Endometrial microvascular endothelial cells (primary cell): ENCODE measurements at regions not wholly inside any gene's neighbourhood (a gene's known extent, or its start where the extent isn't known, plus 50 kb on each side); places are given as distances from the start of the nearest gene placed in this dataset.
"Not testable (repeated sequence)": the region's sequence is repeated elsewhere in the genome, so short reads cannot be mapped to it uniquely, and the experiment has no call there.

Experiments
- in situ Hi-C: cut with HindIII; loops from 2 replicates; pipeline ENCODE4 v1.10.0; 2017; ENCODE audit warnings: low sequenced_read_pairs, low pct_unique_long_range_greater_than_20kb; ENCODE audit errors: inconsistent ontology term

DNA sequence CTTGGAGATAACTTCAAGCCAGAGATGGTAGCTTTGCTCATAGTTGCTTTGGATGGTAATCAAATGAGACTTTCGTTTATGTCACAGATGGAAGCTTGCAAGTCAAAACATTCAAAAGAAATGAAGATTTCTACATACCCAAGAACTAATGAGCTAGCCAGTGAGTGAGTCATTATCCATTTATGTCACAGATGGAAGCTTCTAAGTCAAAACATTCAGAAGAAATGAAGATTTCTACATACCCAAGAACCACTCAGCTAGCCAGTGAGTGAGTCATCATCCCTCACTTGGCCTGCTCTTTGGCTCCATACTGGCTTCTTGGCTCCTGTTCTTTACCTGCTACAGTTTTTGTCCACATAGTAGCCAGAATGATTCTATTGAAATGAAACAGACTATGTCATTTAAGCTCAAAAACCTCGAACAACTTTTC, 559.8 kb upstream of the CBLB start:
- in situ Hi-C loops: no loop called here

DNA sequence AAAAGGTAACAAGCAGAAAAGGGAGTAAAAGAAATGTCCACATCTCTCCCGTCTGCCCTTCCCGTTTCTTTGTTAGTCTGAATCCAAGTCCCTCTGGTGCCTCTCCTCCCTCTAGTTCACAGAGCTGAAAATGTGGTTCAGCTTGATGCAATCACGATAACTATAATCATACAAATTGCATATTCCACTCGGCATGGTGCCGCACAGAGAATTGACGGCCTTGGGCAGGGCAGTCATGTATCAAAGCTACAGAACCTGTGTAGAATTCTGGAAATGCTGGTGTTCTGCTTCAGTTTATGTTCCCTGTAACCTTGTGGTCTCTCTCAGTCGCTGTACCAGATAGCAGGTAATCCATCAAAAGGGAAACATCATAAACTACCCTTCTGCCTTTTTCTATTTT, 562.9 kb upstream of the CBLB start:
- in situ Hi-C loops: no loop called here

DNA sequence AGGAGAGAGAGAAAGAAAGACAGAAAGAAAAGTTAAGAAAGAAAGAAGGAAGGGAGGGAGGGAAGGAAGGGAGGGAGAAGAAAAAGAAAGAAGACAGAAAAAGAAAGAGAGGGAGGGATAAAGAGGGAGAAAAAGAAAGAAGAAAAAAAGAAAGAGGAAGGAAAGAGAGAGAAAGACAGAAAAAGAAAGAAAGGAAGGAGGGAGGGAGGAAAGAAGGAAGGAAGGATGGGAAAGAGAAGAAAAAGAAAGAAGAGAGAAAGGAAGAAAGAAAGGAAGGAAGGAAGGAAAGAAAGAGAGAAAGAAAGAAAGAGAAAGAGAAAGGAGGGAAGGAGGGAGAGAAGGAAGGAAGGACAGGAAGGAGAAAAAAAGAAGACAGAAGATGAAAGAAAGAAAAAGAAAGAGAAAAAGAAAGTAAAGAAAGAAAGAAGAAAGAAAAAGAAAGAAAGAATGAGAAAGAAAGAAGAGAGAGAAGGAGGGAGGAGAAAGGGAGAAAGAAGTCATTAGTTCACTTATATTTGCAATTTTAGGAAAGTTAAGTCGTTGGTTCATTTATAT, 567.2 kb upstream of the CBLB start:
- in situ Hi-C loops: no loop called here

DNA sequence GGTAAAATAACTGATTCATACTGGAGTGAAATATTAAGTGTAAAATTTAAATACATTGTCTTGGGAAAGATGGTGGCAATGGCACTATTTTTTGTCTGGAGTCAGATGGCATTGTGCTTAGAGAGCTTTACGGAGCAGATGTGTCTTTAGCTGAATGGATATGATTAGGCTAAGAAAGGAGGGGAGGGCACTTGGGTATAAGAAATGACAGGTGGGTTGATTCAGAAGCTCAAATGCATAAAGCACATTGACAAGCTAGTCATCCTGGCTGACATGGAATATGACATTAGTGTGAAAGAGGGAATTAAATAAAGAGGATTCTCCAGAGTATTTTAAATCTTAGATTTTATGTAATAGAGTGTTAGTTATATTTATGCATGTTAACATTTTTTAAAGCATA, 570.1 kb upstream of the CBLB start:
- in situ Hi-C loops: no loop called here

DNA sequence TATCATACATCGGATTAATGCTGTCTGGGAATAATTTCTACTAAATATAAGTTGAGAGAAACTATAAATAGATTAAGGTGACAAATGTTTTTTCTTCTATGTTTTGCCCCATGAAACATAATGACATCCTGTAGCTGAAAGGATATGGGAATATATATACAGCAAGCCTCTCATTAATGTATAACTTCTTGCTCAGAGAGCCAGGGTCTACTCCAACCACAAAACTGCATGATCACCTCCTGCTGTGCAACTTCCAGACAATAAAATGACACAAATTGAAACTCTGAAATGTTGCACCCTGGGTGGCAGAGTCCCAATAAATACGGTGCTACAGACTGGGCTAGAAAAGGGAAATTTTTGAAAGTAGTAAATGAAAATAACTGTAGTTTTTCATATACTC, 571.9 kb upstream of the CBLB start:
- in situ Hi-C loops: no loop called here

DNA sequence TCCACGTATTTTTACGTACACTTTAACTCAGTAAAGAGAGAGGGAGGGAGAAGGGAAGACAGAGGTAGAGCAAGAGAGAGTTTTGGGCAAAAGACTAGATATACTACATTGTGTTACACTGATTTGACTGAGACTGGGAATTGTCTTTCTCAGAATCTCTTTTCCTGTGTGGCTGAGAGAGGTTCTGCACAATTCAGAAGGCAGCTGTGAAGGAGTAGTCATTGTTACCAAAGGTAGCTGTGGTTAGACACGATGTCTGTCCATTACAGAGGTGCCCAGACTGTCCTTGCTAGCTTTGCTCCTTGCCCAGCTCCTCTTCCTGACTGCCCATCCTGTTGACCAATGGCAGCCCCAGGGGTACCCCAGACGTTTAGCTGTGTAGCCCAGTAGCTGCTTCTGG, 577.5 kb upstream of the CBLB start:
- in situ Hi-C loops: no loop called here

DNA sequence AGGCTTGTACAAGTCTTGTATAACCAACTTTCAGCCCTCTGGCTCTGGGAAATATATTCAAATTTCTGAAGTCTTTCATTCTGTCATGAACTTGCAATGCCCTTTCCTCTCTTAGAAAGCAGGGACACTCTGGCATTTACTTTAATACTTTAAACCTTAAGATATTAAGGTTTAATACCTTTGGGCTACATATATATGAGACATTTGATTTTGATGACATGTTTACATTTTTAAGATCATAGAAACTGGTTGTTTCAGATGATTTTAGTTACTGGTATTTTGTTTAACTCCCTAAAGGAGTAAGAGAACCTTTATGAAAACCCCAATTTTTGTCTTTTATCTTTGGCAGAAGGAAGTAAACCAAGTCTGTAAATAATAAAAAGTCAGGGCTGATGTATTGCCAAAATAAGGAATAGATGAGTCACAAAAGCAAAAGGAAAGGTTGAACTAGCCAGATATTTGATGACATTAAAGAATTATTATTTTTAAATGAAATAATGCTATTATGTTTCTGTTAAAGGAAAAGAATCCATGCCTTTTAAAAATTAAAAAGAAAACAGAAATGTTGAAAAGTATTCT, 579.0 kb upstream of the CBLB start:
- in situ Hi-C loops: no loop called here

DNA sequence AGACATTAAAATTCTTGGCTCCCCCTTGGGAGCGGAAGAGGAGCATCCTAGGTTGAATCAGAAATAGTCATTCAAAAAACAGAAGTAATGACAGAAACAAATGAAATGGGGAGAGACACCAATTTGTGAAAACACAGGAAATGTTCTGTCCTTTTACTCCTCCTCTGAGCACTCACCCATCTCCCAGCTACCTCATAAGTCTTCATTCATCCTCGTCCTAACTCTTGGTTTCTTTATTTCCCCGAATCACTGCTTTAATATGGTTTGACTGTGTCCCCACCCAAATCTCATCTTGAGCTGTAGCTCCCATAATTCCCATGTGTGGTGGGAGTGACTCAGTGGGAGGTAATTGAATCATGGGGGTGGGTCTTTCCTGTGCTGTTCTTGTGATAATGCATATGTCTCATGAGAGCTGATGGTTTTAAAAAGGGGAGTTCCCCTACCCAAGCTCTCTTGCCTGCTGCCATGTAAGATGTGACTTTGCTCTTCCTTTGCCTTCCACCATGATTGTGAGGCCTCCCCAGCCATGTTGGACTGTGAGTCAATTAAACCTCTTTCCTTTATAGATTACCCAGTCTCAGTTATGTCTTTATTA, 579.7 kb upstream of the CBLB start:
- in situ Hi-C loops: not testable (repeated sequence)

DNA sequence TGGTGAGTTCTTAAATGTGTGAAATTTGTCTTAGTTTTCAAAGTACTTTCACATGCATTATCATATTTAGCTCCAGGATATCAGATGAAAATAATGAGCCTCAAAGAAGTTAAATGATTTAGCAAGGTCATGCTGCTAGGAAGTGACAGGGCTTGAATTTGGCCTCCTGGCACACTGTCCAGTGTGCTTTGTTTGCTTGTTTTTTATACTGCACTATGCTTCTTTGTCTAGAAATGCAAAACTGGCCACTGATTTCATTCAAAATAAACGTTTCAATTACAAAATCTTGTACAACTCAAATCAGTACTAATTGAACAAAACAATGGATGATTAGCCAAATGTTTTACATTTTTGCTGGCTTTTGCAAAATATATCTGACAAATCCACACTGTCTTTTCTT, 583.3 kb upstream of the CBLB start:
- in situ Hi-C loops: no loop called here

DNA sequence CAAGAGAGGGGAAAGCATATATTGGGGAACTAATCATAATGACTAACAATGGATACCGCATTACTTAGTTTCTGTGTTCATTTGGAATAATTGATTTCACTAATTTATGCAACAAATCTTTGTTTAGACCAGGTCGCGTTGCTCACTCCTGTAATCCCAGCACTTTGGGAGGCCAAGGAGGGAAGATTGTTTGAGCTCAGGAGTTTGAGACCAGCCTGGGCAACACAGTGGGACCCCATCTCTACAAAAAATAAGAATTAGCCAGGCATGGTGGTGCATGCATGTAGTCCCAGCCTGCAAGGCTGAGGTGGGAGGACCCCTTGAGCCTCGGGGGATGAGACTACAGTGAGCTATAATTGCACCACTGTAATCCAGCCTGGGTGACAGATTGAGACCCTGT, 585.7 kb upstream of the CBLB start:
- in situ Hi-C loops: no loop called here

DNA sequence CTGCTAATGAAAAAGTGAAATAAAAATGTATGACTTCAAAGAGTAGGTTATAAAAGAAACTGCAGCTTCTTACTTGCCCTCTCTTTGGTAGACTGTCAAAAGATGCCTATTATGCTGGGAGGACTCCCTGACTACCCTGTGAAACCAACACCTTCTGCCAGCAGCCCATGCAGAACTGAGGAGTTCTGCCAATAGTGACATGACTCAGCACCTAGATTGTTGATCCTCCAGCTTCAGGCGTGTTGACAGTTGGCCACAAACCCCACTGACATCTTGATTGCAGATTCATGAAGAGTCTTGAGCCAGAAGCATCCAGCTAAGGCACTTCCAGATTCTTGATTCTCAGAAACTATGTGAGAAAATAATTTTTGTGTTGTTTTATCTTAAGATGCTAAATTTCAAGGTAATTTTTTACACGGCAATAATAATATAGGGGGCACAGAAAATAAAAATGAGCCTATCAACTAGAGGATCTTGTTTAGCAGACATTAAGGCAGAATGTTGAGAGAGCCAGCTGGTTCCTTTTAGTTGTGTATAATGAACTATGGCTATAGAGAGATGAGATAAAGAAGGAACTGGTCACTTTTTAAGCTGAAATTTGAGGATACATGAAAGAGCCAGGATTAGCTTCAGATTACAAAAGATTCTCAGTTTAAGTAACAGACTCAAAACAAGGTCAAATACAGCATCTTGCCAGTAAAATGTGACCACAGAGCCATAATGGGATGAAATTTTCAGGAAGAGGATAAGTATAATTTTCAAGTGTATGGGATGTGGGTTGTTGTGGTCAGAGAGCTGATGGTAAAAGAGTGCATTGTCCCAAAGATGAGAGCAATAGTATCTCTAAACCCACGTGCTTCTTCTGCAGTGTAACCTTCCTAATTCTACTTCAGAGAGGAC, 588.7 kb upstream of the CBLB start:
- in situ Hi-C loops: no loop called here

DNA sequence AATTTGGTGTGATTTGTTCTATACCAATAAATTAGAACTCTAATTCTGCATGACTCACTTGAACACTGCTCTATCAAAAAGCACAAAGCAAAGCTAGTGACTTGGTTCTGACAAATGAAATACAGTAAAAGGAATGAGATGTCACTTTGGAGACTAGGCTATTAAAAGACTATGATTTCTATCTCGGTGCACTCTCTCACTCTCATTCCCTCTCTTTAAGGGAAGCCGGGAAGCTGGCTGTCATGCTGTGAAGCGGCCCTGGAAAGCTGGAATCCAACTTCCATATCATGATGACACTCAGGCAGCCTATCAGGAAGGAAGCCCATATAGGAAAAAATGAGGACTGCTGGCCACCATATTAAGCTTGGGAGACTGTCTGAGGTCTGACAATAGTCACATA, 590.1 kb upstream of the CBLB start:
- in situ Hi-C loops: no loop called here

DNA sequence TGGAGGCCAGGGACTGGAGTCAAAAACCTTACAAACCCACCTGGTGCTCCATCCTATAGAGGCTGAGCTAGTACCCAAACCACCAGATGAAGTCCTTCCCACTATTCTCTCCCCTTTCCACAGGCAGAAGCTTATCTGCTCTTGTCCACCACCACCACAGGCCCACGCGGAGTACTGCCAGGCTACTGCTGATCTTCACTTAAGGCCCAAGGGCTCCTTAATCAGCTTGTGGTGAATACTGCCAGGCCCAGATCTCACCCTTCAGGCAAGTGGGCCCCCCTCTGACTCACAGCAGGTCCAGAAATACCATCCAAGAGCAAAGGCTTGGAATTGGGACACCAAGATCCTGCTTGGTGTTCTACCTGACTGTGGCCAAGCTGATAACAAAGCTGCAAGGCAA, 598.1 kb upstream of the CBLB start:
- in situ Hi-C loops: no loop called here

DNA sequence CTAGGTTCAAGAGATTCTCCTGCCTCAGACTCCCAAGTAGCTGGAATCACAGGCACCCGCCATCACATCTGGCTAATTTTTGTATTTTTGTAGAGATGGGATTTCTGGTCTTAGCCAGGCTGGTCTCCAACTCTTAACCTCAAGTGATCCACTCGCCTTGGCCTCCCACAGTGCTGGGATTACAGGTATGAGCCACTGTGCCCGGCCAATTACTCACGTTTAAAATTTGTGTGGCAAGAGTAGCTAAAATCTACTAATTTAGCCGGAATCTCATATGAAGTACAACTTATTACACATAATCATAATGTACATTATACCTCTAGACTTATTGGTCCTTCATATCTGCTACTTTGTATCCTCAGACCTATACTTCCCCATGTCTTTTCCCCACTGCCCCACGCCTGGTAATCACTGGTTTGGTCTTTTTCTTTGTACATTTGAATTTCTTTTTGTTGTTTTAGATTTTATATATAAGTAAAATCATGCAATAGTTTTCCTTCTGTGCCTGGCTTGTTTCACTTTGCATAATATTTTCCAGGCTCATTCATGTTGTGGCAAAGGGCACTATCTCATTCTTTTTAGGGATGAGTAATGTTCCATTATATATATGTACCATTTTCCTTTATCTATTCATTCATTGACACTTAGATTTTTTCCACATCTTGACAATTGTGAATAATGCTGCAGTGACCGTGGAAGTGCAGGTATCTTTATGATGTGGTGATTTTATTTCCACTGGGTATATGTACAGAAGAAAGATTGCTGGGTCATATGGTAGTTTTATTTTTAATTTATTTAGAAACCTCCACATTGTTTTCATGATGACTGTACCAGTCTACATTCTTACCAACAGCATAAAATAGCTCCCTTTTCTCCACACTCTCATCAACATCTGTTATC, 605.0 kb upstream of the CBLB start:
- in situ Hi-C loops: no loop called here

DNA sequence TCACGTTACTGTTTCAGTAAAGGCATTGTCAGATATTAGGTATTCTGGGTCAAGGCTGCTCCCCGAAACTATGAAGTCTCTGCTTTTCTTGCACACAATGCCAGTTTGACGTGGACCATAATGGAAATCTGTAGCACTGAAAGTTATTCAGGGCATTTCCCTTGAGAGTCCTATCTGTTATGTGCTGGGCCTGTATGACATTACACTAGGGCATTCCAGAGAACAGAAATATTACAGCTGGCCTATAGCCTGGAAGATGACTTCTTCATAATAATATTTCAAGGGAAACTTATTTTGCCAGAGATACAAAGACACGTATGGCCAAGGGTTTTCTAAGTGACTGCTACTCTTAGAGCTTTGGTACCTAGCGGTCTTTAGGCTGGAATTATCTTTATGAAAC, 613.6 kb upstream of the CBLB start:
- in situ Hi-C loops: no loop called here

DNA sequence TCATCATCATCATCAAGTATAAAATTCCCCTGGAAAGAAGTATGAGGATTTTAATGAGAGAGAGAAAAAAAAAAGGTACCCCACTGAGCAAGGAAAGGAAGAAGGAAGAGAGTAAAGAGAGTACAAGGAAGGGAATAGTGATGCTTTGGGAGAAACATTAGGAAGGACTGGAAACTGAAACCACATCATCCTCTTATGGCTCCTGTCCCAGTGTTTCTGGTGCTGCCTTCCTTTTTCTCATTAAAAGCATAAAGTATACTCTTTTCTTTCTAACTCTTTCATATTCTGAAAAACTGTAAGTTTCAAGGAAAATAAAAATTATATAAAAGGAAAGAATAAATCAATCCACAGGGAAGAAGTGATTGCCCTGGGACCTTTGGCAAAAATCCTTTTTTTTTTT, 616.4 kb upstream of the CBLB start:
- in situ Hi-C loops: no loop called here

DNA sequence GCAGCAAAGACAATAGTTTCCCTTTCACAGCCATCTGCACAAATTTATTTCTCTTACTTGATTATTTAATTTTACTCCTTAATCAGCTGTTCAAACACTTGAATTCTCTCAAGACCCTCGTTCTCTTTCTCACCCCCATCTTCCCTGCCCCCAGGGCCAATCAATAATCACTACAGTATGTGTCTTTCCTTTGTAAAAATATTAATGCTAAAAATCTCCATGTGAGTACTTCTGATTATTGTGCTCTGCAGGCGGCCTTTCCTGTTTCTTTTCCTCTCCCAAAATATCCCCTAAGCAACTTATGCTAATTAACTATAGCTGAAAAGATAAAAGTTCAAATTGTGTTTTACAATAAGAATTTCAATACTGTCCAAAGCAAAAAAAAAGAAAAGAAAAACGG, 617.0 kb upstream of the CBLB start:
- in situ Hi-C loops: no loop called here

DNA sequence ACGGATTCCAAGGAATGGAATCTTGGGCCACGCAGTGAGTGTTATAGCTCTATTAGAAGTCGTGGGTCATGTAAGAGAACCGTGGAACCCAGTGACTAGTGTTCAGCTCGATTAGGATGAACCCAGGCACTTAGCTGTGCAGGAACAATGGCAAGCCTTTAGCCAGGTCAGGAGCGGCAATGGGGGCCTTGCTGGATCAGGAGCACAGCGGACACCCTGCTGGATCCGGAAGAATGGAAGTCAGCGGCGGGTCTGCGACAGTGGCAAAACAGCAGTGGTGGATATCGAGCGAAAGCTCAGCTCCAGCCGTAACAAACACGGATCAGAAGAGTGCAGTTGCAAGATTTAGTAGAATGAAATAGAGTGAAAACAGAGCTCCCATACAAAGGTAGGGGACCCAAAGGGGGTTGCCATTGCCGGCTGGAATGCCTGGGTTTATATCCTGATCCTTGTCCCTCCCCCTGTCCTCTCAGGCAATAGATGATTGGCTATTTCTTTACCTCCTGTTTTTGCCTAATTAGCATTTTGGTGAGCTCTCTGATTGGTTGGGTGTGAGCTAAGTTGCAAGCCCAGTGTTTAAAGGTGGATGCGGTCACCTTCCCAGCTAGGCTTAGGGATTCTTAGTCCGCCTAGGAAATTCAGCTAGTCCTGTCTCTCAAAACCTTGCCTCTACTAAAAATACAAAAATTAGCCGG, 618.3 kb upstream of the CBLB start:
- in situ Hi-C loops: not testable (repeated sequence)

DNA sequence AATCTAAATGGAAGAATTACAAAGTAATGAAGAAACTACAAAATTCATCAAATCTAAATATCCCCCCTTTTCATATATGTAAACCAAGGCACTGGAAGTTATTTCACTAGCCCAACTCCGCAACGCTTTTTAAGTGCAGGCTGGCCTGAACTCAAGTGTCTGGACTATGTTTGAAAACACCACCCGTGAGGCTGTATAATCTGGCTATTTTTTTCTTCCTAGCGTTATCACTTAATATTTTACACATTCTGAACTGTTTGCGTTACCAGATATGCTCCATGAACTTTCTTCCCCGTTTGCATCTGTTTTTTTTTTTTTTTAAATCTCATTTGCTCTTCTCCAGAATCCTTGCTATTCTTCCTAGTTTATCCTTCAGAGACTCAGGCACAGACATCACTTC, 619.5 kb upstream of the CBLB start:
- in situ Hi-C loops: no loop called here
